DND-41 (cell line): ENCODE measurements at regions not wholly inside any gene's neighbourhood (a gene's known extent, or its start where the extent isn't known, plus 50 kb on each side); places are given as distances from the start of the nearest gene placed in this dataset.
"Not testable (repeated sequence)": the region's sequence is repeated elsewhere in the genome, so short reads cannot be mapped to it uniquely, and the experiment has no call there.

ENCODE experiments used
- ATAC-seq: fragments of 200-7000 bp; cut with Tn5 transposase; 3 replicates; pipeline ENCODE4 v1.9.1; 2021; ENCODE audit warnings: low read depth; ENCODE audit not compliant: insufficient read depth
- DNase-seq: peaks from one replicate; pipeline ENCODE4 v3.0.0-alpha.2; 2020
- H2AFZ ChIP-seq: 2 replicates; pipeline ENCODE4 v1.6.0; 2012; ENCODE audit warnings: low read depth, low read length
- H3K27ac ChIP-seq: 2 replicates; pipeline ENCODE4 v1.5.1; 2012; ENCODE audit warnings: low read length, inconsistent platforms
- H3K27me3 ChIP-seq: fragments of 200-600 bp; sonication (generic); 2 replicates; pipeline ENCODE4 v1.6.0; 2012; ENCODE audit warnings: low read length, mild to moderate bottlenecking, inconsistent platforms; ENCODE audit not compliant: insufficient read depth, poor library complexity
- H3K36me3 ChIP-seq: 2 replicates; pipeline ENCODE4 v1.5.1; 2012; ENCODE audit warnings: low read length, inconsistent platforms; ENCODE audit not compliant: insufficient read depth
- H3K4me1 ChIP-seq: 2 replicates; pipeline ENCODE4 v1.5.1; 2012; ENCODE audit warnings: mild to moderate bottlenecking, low read length; ENCODE audit not compliant: insufficient read depth
- H3K4me2 ChIP-seq: 2 replicates; pipeline ENCODE4 v1.6.0; 2012; ENCODE audit warnings: mild to moderate bottlenecking, moderate library complexity, low read length, inconsistent platforms; ENCODE audit not compliant: insufficient read depth
- H3K4me3 ChIP-seq, 2 experiments: fragments of 200-600 bp in 1 of 2; shearing (Covaris generic) in 1 of 2; 2 replicates each; pipeline ENCODE4 v1.5.1; 2012 to 2016; ENCODE audit warnings: inconsistent platforms in 2 of 2, low read length in 2 of 2, mild to moderate bottlenecking in 2 of 2, low read depth in 1 of 2, moderate library complexity in 1 of 2
- H3K79me2 ChIP-seq: 2 replicates; pipeline ENCODE4 v1.6.0; 2012; ENCODE audit warnings: low read length, inconsistent platforms; ENCODE audit not compliant: insufficient read depth
- H3K9ac ChIP-seq: 2 replicates; pipeline ENCODE4 v1.6.0; 2012; ENCODE audit warnings: low read depth, mild to moderate bottlenecking, inconsistent platforms, low read length, moderate library complexity
- H3K9me3 ChIP-seq: 2 replicates; pipeline ENCODE4 v1.5.1; 2012; ENCODE audit warnings: low read length, moderate library complexity, mild to moderate bottlenecking, inconsistent platforms; ENCODE audit not compliant: insufficient read depth, severe bottlenecking
- H4K20me1 ChIP-seq: 2 replicates; pipeline ENCODE4 v1.6.0; 2012; ENCODE audit warnings: low read length; ENCODE audit not compliant: insufficient read depth
- EZH2 ChIP-seq: IDR thresholded peaks from 3 replicates; pipeline ENCODE4 v1.6.1; 2012; ENCODE audit warnings: borderline replicate concordance, low read depth, mild to moderate bottlenecking, moderate library complexity, low read length, inconsistent platforms; ENCODE audit not compliant: severe bottlenecking
- TF ChIP-seq, protein P1 (sequence below): IDR thresholded peaks from 2 replicates; pipeline ENCODE4 v1.5.1; 2012; ENCODE audit warnings: borderline replicate concordance, low read length, moderate library complexity, mild to moderate bottlenecking; ENCODE audit not compliant: poor library complexity, severe bottlenecking; ENCODE audit errors: extremely low read depth

DNA sequence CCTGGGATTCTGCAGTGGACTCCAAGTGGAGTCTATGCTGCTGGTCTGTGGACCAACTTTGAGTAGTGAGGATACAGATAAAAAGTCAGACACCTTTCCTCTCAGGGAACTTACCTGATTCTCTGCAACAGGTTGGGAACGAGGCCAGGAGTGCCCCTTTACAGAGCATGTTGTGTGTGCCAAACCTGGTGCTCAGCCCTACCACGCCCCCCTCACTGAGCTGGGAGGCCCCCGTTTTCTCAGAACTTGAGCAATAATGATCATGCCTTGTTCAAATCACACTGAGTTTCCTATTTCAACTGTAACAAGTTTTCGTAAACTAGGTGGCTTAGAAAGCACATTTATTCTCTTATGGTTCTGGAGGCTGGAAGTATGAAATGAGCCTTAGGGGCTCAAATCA is 182.0 kb downstream of the COPRS start:
- Histone ChIP-seq H2AFZ (no peak overlapping the region), H3K27me3 (no peaks in the 10 kb centered on the region), H4K20me1 (no peaks in the 10 kb centered on the region), H3K9ac (no peak overlapping the region), H3K79me2 (no peaks in the 10 kb centered on the region), H3K36me3 (no peaks in the 10 kb centered on the region), H3K4me1 (no peaks in the 10 kb centered on the region), H3K9me3 (no peaks in the 10 kb centered on the region), H3K27ac (no peak overlapping the region), H3K4me3 (no peak overlapping the region), H3K4me2 (no peak overlapping the region)
- TF ChIP-seq, protein P1, sequence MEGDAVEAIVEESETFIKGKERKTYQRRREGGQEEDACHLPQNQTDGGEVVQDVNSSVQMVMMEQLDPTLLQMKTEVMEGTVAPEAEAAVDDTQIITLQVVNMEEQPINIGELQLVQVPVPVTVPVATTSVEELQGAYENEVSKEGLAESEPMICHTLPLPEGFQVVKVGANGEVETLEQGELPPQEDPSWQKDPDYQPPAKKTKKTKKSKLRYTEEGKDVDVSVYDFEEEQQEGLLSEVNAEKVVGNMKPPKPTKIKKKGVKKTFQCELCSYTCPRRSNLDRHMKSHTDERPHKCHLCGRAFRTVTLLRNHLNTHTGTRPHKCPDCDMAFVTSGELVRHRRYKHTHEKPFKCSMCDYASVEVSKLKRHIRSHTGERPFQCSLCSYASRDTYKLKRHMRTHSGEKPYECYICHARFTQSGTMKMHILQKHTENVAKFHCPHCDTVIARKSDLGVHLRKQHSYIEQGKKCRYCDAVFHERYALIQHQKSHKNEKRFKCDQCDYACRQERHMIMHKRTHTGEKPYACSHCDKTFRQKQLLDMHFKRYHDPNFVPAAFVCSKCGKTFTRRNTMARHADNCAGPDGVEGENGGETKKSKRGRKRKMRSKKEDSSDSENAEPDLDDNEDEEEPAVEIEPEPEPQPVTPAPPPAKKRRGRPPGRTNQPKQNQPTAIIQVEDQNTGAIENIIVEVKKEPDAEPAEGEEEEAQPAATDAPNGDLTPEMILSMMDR: no peak
- TF ChIP-seq EZH2: no peak
- DNase-seq (no peak), ATAC-seq (no peak)

DNA sequence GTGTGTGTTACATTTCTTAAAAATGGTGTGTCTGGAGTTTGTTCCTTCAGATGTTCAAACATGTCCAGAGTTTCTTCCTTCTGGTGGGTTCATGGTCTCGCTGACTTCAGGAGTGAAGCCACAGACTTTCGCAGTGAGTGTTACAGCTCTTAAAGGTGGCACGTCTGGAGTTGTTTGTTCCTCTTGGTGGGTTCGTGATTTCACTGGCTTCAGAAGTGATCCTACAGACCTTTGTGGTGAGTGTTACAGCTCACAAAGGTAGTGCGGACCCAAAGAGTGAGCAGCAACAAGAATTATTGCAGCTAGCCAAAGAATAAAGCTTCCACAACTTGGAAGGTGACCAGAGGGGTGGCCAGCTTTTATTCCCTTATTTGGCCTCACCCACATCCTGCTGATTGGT is 183.7 kb downstream of the COPRS start:
- not testable (repeated sequence) for H3K4me1 ChIP-seq, H3K36me3 ChIP-seq, H3K4me2 ChIP-seq, ATAC-seq, H3K9ac ChIP-seq, H2AFZ ChIP-seq, DNase-seq, H3K4me3 ChIP-seq, H3K9me3 ChIP-seq, H3K79me2 ChIP-seq, H3K27me3 ChIP-seq, H4K20me1 ChIP-seq, H3K27ac ChIP-seq

DNA sequence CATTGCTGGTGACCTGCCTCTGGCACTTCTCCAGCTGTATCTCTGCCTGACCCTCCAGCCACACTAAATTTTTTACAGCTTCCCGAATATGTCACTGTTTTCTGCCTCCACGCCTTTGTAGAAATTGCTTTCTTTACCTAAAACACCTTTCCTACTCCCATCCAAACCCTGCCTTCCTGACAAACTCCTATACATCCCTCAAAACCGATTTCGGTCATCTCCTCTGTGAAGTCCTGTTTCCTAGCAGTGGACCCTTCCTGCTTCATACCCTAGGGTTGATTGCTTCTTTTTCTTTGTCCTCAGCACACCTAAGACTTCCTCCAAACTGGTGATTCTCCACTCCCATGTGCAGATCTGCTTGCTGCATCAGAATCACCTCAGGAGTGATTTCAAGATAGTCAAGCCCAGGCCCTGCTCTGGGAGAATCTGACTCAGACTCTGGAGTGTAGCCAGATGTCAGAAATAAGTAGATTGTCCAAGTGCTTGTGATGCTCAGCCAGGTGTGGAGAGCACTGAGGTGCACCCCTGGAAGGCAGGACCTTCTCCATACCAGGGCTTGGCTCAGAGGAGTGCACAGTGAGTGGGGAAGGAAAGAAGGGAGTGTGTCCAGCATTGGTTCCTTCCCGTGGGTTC is 184.2 kb downstream of the COPRS start:
- no peaks in the 10 kb centered on the region for H3K79me2 ChIP-seq
- H3K9ac ChIP-seq: no peak overlapping the region
- ATAC-seq: no peak
- H3K4me2 ChIP-seq: no peak overlapping the region
- H4K20me1 ChIP-seq: no peaks in the 10 kb centered on the region
- peaks cover 5% of the 10 kb centered on the region for H3K9me3 ChIP-seq
- TF ChIP-seq EZH2: no peak
- TF ChIP-seq, protein P1: no peak
- H3K4me3 ChIP-seq: no peak overlapping the region
- H3K36me3 ChIP-seq: no peaks in the 10 kb centered on the region
- H3K4me1 ChIP-seq: no peaks in the 10 kb centered on the region
- H3K27ac ChIP-seq: no peak overlapping the region
- H3K27me3 ChIP-seq: no peaks in the 10 kb centered on the region
- no peak for DNase-seq
- H2AFZ ChIP-seq: no peak overlapping the region

DNA sequence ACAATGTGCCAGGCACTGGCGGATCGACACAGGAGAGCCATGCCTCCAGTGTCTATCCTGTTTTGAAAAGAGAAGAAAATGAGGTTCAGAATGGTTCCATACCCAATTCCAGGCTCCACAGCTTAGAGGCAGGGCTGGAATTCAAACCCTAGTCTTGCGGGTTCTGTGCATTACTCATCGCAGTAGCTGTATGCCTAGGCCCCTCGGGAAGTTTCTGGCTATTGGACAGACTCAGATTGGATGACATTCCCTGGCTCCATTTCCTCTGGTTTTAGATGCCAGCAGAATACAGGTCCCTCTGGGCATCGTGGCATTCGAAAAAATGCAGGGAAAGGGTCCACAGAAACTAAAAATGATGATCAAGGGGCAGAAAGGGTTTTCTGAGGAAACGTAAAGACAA is 184.7 kb downstream of the COPRS start:
- no peak overlapping the region for H2AFZ ChIP-seq
- no peaks in the 10 kb centered on the region for H3K79me2 ChIP-seq
- no peak overlapping the region for H3K4me3 ChIP-seq
- H4K20me1 ChIP-seq: no peaks in the 10 kb centered on the region
- no peak overlapping the region for H3K27ac ChIP-seq
- H3K36me3 ChIP-seq: no peaks in the 10 kb centered on the region
- no peaks in the 10 kb centered on the region for H3K27me3 ChIP-seq
- no peak overlapping the region for H3K9ac ChIP-seq
- H3K4me2 ChIP-seq: no peak overlapping the region
- peaks cover 5% of the 10 kb centered on the region for H3K9me3 ChIP-seq
- ATAC-seq (no peak), DNase-seq (no peak)
- TF ChIP-seq, protein P1: no peak
- no peak for TF ChIP-seq EZH2
- H3K4me1 ChIP-seq: no peaks in the 10 kb centered on the region
